NOMO-1 (cell line): ENCODE measurements at regions not wholly inside any gene's neighbourhood (a gene's known extent, or its start where the extent isn't known, plus 50 kb on each side); places are given as distances from the start of the nearest gene placed in this dataset.

Experiments
- DNase-seq, 2 experiments: peaks; one replicate each; lab custom pipeline; 2025; ENCODE audit not compliant: unreplicated experiment in 2 of 2; lab: John Stamatoyannopoulos, UW

- no peak for DNase-seq
These were observed 86.4 kb downstream of the ADRB2 start for GRCh38 chr5:148912714-148913398.

- no peak for DNase-seq
These were observed 87.1 kb downstream of the ADRB2 start for GRCh38 chr5:148913493-148913892.

- DNase-seq, result no peak
These were observed 87.6 kb downstream of the ADRB2 start for GRCh38 chr5:148913985-148914431.

GRCh38 chr5:148915224-148915817 is 88.9 kb downstream of the ADRB2 start:
- DNase-seq, result no peak

- no peak for DNase-seq
These were observed 94.4 kb downstream of the ADRB2 start for GRCh38 chr5:148920646-148921288.

- DNase-seq, result no peak
These were observed 94.9 kb downstream of the ADRB2 start for GRCh38 chr5:148921350-148921749.

GRCh38 chr5:148922606-148923005 is 96.2 kb downstream of the ADRB2 start:
- DNase-seq, result no peak

GRCh38 chr5:148923023-148923422 is 96.6 kb downstream of the ADRB2 start:
- no peak for DNase-seq

GRCh38 chr5:148924817-148925216 is 98.4 kb downstream of the ADRB2 start:
- no peak for DNase-seq

GRCh38 chr5:148926207-148926606 is 99.8 kb downstream of the ADRB2 start:
- DNase-seq, result no peak

GRCh38 chr5:148927307-148927946 is 101.0 kb downstream of the ADRB2 start:
- no peak for DNase-seq

GRCh38 chr5:148928141-148928540 is 101.7 kb downstream of the ADRB2 start:
- DNase-seq, result no peak

GRCh38 chr5:148931453-148932057 is 105.1 kb downstream of the ADRB2 start:
- no peak for DNase-seq

- DNase-seq, result no peak
These were observed 106.0 kb downstream of the ADRB2 start for GRCh38 chr5:148932355-148932935.

GRCh38 chr5:148933903-148934432 is 107.6 kb downstream of the ADRB2 start:
- no peak for DNase-seq

- DNase-seq, result no peak
These were observed 108.5 kb downstream of the ADRB2 start for GRCh38 chr5:148934895-148935400.

- no peak for DNase-seq
These were observed 110.8 kb downstream of the ADRB2 start for GRCh38 chr5:148937239-148937638.

GRCh38 chr5:148937830-148938521 is 111.6 kb downstream of the ADRB2 start:
- no peak for DNase-seq

GRCh38 chr5:148938522-148938882 is 112.1 kb downstream of the ADRB2 start:
- no peak for DNase-seq

- no peak for DNase-seq
These were observed 113.3 kb downstream of the ADRB2 start for GRCh38 chr5:148939676-148940075.
